HepG2 (cell line): ENCODE measurements at regions not wholly inside any gene's neighbourhood (a gene's known extent, or its start where the extent isn't known, plus 50 kb on each side); places are given as distances from the start of the nearest gene placed in this dataset.

Experiments
- ATAC-seq: fragments of 200-7000 bp; cut with Tn5 transposase; 3 replicates; pipeline ENCODE4 v1.9.1; 2020; ENCODE audit warnings: mild to moderate bottlenecking, moderate library complexity
- BruUV-seq: library from RNA; stranded (reverse); fragments of 400-500 nt; replicated peaks from 2 replicates; lab custom pipeline; 2021; lab: Mats Ljungman, UMichigan
- CTCF ChIA-PET: fragments of 300-600 bp; formaldehyde crosslinking; extraction: SDS; loops from one replicate; lab custom pipeline; 2021; ENCODE audit warnings: low total read pairs, inconsistent platforms, low intra/inter-chr PET ratio; lab: Yijun Ruan, JAX
- POLR2A ChIA-PET: fragments of 350-600 bp; sonication (Branson Sonifier 250); formaldehyde crosslinking; loops from one replicate; lab custom pipeline; 2020; ENCODE audit warnings: antibody characterized with exemption, inconsistent platforms; lab: Yijun Ruan, JAX
- DNase-seq: peaks from one replicate; pipeline ENCODE4 v3.0.0-alpha.2; 2015; ENCODE audit warnings: low spot score
- FAIRE-seq: peaks from 3 replicates; lab custom pipeline; 2011; peaks lifted over from hg19 to GRCh38; lab: Jason Lieb, UNC
- H2AFZ ChIP-seq: one replicate; pipeline ENCODE4 v1.6.1; 2011; ENCODE audit warnings: low read length, inconsistent platforms
- H3K27ac ChIP-seq: fragments of 300-600 bp; 3 replicates; pipeline ENCODE4 v1.8.0; 2011; ENCODE audit warnings: mixed run types, mild to moderate bottlenecking, mixed read lengths, low read length, inconsistent platforms; ENCODE audit not compliant: insufficient read depth; ENCODE audit errors: extremely low read length
- H3K27me3 ChIP-seq, 2 experiments: fragments of 200-600 bp in 1 of 2; 2 replicates in 1 of 2; 3 replicates in 1 of 2; pipeline versions ENCODE4 v1.6.0 to v1.8.0; 2011; ENCODE audit warnings: low read length in 2 of 2, mild to moderate bottlenecking in 2 of 2, moderate library complexity in 2 of 2, inconsistent platforms in 1 of 2; ENCODE audit not compliant: insufficient read depth in 2 of 2, control insufficient read depth in 1 of 2
- H3K36me3 ChIP-seq, 2 experiments: fragments of 200-600 bp in 1 of 2; replicated peaks in 1 of 2; 2 replicates in 1 of 2; 3 replicates in 1 of 2; pipeline versions ENCODE4 v1.5.1 to v1.8.0; 2011; ENCODE audit warnings: low read length in 2 of 2, inconsistent platforms in 1 of 2; ENCODE audit not compliant: insufficient read depth in 2 of 2, control insufficient read depth in 1 of 2
- H3K4me1 ChIP-seq: 2 replicates; pipeline ENCODE4 v1.5.1; 2012; ENCODE audit warnings: low read length, inconsistent platforms; ENCODE audit not compliant: insufficient read depth
- H3K4me2 ChIP-seq: 2 replicates; pipeline ENCODE4 v1.6.0; 2011; ENCODE audit warnings: low read depth, low read length, inconsistent platforms
- H3K4me3 ChIP-seq, 3 experiments: fragments of 200-600 bp in 1 of 3; sonication (generic), shearing (Covaris generic) in 1 of 3; replicated peaks in 1 of 3; 2 replicates each; pipeline ENCODE4 v1.5.1; 2011 to 2016; ENCODE audit warnings: low read length in 3 of 3, inconsistent platforms in 2 of 3, low read depth in 2 of 3, mild to moderate bottlenecking in 2 of 3, control low read depth in 1 of 3, mixed read lengths in 1 of 3; ENCODE audit not compliant: insufficient read depth in 1 of 3
- H3K79me2 ChIP-seq: one replicate; pipeline ENCODE4 v1.6.1; 2011; ENCODE audit warnings: low read length, inconsistent platforms; ENCODE audit not compliant: insufficient read depth
- H3K9ac ChIP-seq: 2 replicates; pipeline ENCODE4 v1.6.0; 2011; ENCODE audit warnings: mild to moderate bottlenecking, low read depth, low read length, inconsistent platforms; ENCODE audit not compliant: insufficient read depth
- H3K9me3 ChIP-seq: 2 replicates; pipeline ENCODE4 v1.5.1; 2012; ENCODE audit warnings: mild to moderate bottlenecking, low read length
- H4K20me1 ChIP-seq: 2 replicates; pipeline ENCODE4 v1.6.0; 2011; ENCODE audit warnings: inconsistent platforms, mild to moderate bottlenecking, low read length, moderate library complexity; ENCODE audit not compliant: insufficient read depth
- ADNP ChIP-seq: sonication (generic); formaldehyde crosslinking; IDR thresholded peaks from 2 replicates; pipeline ENCODE4 v1.4.0; 2020; ENCODE audit warnings: missing genetic modification reagents
- CBFB ChIP-seq: sonication (generic); formaldehyde crosslinking; IDR thresholded peaks from 2 replicates; pipeline ENCODE4 v1.4.0; 2020; ENCODE audit warnings: missing genetic modification reagents
- FOXK1 ChIP-seq: sonication (generic); formaldehyde crosslinking; IDR thresholded peaks from 2 replicates; pipeline ENCODE4 v1.4.0; 2020; ENCODE audit warnings: low read depth, missing genetic modification reagents, borderline replicate concordance
- GMEB1 ChIP-seq: sonication (generic); formaldehyde crosslinking; IDR thresholded peaks from 2 replicates; pipeline ENCODE4 v1.5.1; 2020; ENCODE audit warnings: missing genetic modification reagents, mild to moderate bottlenecking, borderline replicate concordance
- ISX ChIP-seq: sonication (generic); formaldehyde crosslinking; conservative IDR thresholded peaks from 2 replicates; pipeline ENCODE4 v1.5.0; 2020; ENCODE audit warnings: missing genetic modification reagents
- KAT2B ChIP-seq: fragments of 150-350 bp; IDR thresholded peaks from 2 replicates; pipeline ENCODE4 v1.6.1; 2014; ENCODE audit warnings: low read depth, low read length, borderline replicate concordance
- REPIN1 ChIP-seq: sonication (generic); formaldehyde crosslinking; IDR thresholded peaks from 2 replicates; pipeline ENCODE4 v1.8.0; 2022; ENCODE audit warnings: missing genetic modification reagents, low read depth, mild to moderate bottlenecking, borderline replicate concordance
- SCMH1 ChIP-seq: sonication (generic); formaldehyde crosslinking; IDR thresholded peaks from 2 replicates; pipeline ENCODE4 v1.9.0; 2021; ENCODE audit warnings: missing genetic modification reagents, mild to moderate bottlenecking, borderline replicate concordance
- SNAI1 ChIP-seq: sonication (generic); formaldehyde crosslinking; IDR thresholded peaks from 2 replicates; pipeline ENCODE4 v1.5.0; 2020; ENCODE audit warnings: mild to moderate bottlenecking, missing genetic modification reagents, borderline replicate concordance
- ZNF30 ChIP-seq: sonication (generic); formaldehyde crosslinking; IDR thresholded peaks from 2 replicates; pipeline ENCODE4 v1.5.0; 2020; ENCODE audit warnings: mild to moderate bottlenecking, missing genetic modification reagents
- ZNF460 ChIP-seq: sonication (generic); formaldehyde crosslinking; IDR thresholded peaks from 2 replicates; pipeline ENCODE4 v1.5.1; 2020; ENCODE audit warnings: missing genetic modification reagents, mild to moderate bottlenecking, borderline replicate concordance
- ZNF670 ChIP-seq: sonication (generic); formaldehyde crosslinking; IDR thresholded peaks from 2 replicates; pipeline ENCODE4 v1.8.0; 2022; ENCODE audit warnings: mild to moderate bottlenecking, missing genetic modification reagents, borderline replicate concordance
- ZNF720 ChIP-seq: sonication (generic); formaldehyde crosslinking; IDR thresholded peaks from 2 replicates; pipeline ENCODE4 v1.4.0; 2020; ENCODE audit warnings: missing genetic modification reagents
- ZNF749 ChIP-seq: sonication (generic); formaldehyde crosslinking; IDR thresholded peaks from 2 replicates; pipeline ENCODE4 v1.8.0; 2022; ENCODE audit warnings: mild to moderate bottlenecking, missing genetic modification reagents, moderate library complexity, borderline replicate concordance
- WGBS: methylation state at CpG from one replicate; pipeline ENCODE4 v1.1.6; 2017; ENCODE audit warnings: low lambda C conversion rate; 5-methylcytosine and 5-hydroxymethylcytosine counted together
- in situ Hi-C: cut with HindIII; loops from 2 replicates; pipeline ENCODE4 v1.10.0; 2017; ENCODE audit warnings: low pct_unique_long_range_greater_than_20kb; ENCODE audit not compliant: extremely low pct_ligation_motif_present
- intact Hi-C: fragments of 100-400 bp; cut with micrococcal nuclease; formaldehyde crosslinking; loops from one replicate; pipeline ENCODE4 v1.10.0; 2022; ENCODE audit not compliant: unreplicated experiment
- TF ChIP-seq, protein P1 (sequence below): sonication (generic); formaldehyde crosslinking; IDR thresholded peaks from 2 replicates; pipeline ENCODE4 v1.4.0; 2020; ENCODE audit warnings: missing genetic modification reagents
- TF ChIP-seq, protein P2 (sequence below): IDR thresholded peaks from 2 replicates; pipeline ENCODE4 v1.6.1; 2016; ENCODE audit warnings: missing compliant biosample characterization, missing genetic modification reagents, borderline replicate concordance

- no peak overlapping the region for H3K27ac ChIP-seq
- no peak overlapping the region for H3K4me2 ChIP-seq
- 20% methylated on average over 7 of the region's 7 CpGs for WGBS
- no peak overlapping the region for H3K9ac ChIP-seq
- no peak overlapping the region for H2AFZ ChIP-seq
- in situ Hi-C loops: no loop called here
- FAIRE-seq: no peak
- intact Hi-C loops: no loop called here
- ChIA-PET POLR2A (no interaction called here), CTCF (no interaction called here)
- ATAC-seq: no peak
- no peak for DNase-seq
- no peaks in the 10 kb centered on the region for H3K4me1 ChIP-seq
- H3K4me3 ChIP-seq: no peak overlapping the region
- no TSS peak for BruUV-seq
- H3K79me2 ChIP-seq: no peaks in the 10 kb centered on the region
- H3K36me3 ChIP-seq: no peaks in the 10 kb centered on the region
- H3K27me3 ChIP-seq: peaks cover 0 to 4% of the 10 kb centered on the region in 2 experiments; a peak in 1 of 5 replicates
- no peaks in the 10 kb centered on the region for H3K9me3 ChIP-seq
- H4K20me1 ChIP-seq: no peaks in the 10 kb centered on the region
- TF ChIP-seq ZNF720 (CRISPR knock-in tag) (no peak), ZNF670 (CRISPR knock-in tag) (no peak), CBFB (CRISPR knock-in tag) (no peak), KAT2B (no peak), ISX (CRISPR knock-in tag) (no peak), ZNF749 (CRISPR knock-in tag) (no peak), REPIN1 (no peak), ADNP (no peak), SCMH1 (CRISPR knock-in tag) (no peak), SNAI1 (CRISPR knock-in tag) (no peak), FOXK1 (CRISPR knock-in tag) (no peak), ZNF460 (CRISPR knock-in tag) (no peak), ZNF30 (CRISPR knock-in tag) (no peak), GMEB1 (CRISPR knock-in tag) (no peak)
- TF ChIP-seq, protein P1, sequence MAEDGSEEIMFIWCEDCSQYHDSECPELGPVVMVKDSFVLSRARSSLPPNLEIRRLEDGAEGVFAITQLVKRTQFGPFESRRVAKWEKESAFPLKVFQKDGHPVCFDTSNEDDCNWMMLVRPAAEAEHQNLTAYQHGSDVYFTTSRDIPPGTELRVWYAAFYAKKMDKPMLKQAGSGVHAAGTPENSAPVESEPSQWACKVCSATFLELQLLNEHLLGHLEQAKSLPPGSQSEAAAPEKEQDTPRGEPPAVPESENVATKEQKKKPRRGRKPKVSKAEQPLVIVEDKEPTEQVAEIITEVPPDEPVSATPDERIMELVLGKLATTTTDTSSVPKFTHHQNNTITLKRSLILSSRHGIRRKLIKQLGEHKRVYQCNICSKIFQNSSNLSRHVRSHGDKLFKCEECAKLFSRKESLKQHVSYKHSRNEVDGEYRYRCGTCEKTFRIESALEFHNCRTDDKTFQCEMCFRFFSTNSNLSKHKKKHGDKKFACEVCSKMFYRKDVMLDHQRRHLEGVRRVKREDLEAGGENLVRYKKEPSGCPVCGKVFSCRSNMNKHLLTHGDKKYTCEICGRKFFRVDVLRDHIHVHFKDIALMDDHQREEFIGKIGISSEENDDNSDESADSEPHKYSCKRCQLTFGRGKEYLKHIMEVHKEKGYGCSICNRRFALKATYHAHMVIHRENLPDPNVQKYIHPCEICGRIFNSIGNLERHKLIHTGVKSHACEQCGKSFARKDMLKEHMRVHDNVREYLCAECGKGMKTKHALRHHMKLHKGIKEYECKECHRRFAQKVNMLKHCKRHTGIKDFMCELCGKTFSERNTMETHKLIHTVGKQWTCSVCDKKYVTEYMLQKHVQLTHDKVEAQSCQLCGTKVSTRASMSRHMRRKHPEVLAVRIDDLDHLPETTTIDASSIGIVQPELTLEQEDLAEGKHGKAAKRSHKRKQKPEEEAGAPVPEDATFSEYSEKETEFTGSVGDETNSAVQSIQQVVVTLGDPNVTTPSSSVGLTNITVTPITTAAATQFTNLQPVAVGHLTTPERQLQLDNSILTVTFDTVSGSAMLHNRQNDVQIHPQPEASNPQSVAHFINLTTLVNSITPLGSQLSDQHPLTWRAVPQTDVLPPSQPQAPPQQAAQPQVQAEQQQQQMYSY (CRISPR knock-in tag): no peak
- TF ChIP-seq, protein P2, sequence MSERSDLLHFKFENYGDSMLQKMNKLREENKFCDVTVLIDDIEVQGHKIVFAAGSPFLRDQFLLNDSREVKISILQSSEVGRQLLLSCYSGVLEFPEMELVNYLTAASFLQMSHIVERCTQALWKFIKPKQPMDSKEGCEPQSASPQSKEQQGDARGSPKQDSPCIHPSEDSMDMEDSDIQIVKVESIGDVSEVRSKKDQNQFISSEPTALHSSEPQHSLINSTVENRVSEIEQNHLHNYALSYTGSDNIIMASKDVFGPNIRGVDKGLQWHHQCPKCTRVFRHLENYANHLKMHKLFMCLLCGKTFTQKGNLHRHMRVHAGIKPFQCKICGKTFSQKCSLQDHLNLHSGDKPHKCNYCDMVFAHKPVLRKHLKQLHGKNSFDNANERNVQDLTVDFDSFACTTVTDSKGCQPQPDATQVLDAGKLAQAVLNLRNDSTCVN (CRISPR knock-in tag): no peak
- TF ChIP-seq, all 625 proteins: peak for 0
Measured at GRCh38 chr18:22838639-22839277, 94.4 kb upstream of the RBBP8 start.
